ENCODE measurements at regions not wholly inside any gene's neighbourhood (a gene's known extent, or its start where the extent isn't known, plus 50 kb on each side); places are given as distances from the start of the nearest gene placed in this dataset.
"Not testable (repeated sequence)": the region's sequence is repeated elsewhere in the genome, so short reads cannot be mapped to it uniquely, and the experiment has no call there.

GRCh38 chr21:35274090-35274489, 225.0 kb upstream of the RUNX1 start:
- TF ChIP-seq POLR2A (IDR thresholded peaks at IDR 0.05; ENCODE audit: low read depth, low read length) (no peak), TAF1 (IDR thresholded peaks at IDR 0.05; ENCODE audit: borderline replicate concordance, low read depth, low read length) (no peak), POLR2AphosphoS5 (IDR thresholded peaks at IDR 0.05; ENCODE audit: low read depth, low read length) (no peak)
- DNase-seq (ENCODE audit: insufficient read length) (no peak), FAIRE-seq (no peak)

GRCh38 chr21:35273333-35273732, 224.2 kb upstream of the RUNX1 start:
- TF ChIP-seq POLR2A (IDR thresholded peaks at IDR 0.05; ENCODE audit: low read depth, low read length): no peak
- no peak for TF ChIP-seq TAF1 (IDR thresholded peaks at IDR 0.05; ENCODE audit: borderline replicate concordance, low read depth, low read length)
- no peak for TF ChIP-seq POLR2AphosphoS5 (IDR thresholded peaks at IDR 0.05; ENCODE audit: low read depth, low read length)
- no peak for FAIRE-seq
- DNase-seq (ENCODE audit: insufficient read length): no peak

- not testable (repeated sequence) for FAIRE-seq
Measured at GRCh38 chr21:35271344-35272118, 222.4 kb upstream of the RUNX1 start.

GRCh38 chr21:35268817-35269216, 219.7 kb upstream of the RUNX1 start:
- DNase-seq (ENCODE audit: insufficient read length): no peak
- TF ChIP-seq POLR2A (IDR thresholded peaks at IDR 0.05; ENCODE audit: low read depth, low read length) (no peak), POLR2AphosphoS5 (IDR thresholded peaks at IDR 0.05; ENCODE audit: low read depth, low read length) (no peak), TAF1 (IDR thresholded peaks at IDR 0.05; ENCODE audit: borderline replicate concordance, low read depth, low read length) (no peak)
- FAIRE-seq: no peak

More at GRCh38 chr21:35271344-35272118, 222.4 kb upstream of the RUNX1 start:
- not testable (repeated sequence) for DNase-seq (ENCODE audit: insufficient read length)

GRCh38 chr21:35268261-35268660, 219.2 kb upstream of the RUNX1 start:
- TF ChIP-seq POLR2A (IDR thresholded peaks at IDR 0.05; ENCODE audit: low read depth, low read length): no peak
- TF ChIP-seq POLR2AphosphoS5 (IDR thresholded peaks at IDR 0.05; ENCODE audit: low read depth, low read length): no peak
- no peak for TF ChIP-seq TAF1 (IDR thresholded peaks at IDR 0.05; ENCODE audit: borderline replicate concordance, low read depth, low read length)
- no peak for FAIRE-seq
- no peak for DNase-seq (ENCODE audit: insufficient read length)

GRCh38 chr21:35266546-35266945, 217.4 kb upstream of the RUNX1 start:
- no peak for FAIRE-seq
- no peak for DNase-seq (ENCODE audit: insufficient read length)
- no peak for TF ChIP-seq TAF1 (IDR thresholded peaks at IDR 0.05; ENCODE audit: borderline replicate concordance, low read depth, low read length)
- TF ChIP-seq POLR2AphosphoS5 (IDR thresholded peaks at IDR 0.05; ENCODE audit: low read depth, low read length): no peak
- TF ChIP-seq POLR2A (IDR thresholded peaks at IDR 0.05; ENCODE audit: low read depth, low read length): no peak

- TF ChIP-seq TAF1 (IDR thresholded peaks at IDR 0.05; ENCODE audit: borderline replicate concordance, low read depth, low read length) (no peak), POLR2A (IDR thresholded peaks at IDR 0.05; ENCODE audit: low read depth, low read length) (no peak), POLR2AphosphoS5 (IDR thresholded peaks at IDR 0.05; ENCODE audit: low read depth, low read length) (no peak)
- FAIRE-seq: no peak
- no peak for DNase-seq (ENCODE audit: insufficient read length)
Measured at GRCh38 chr21:35265170-35265877, 216.2 kb upstream of the RUNX1 start.

GRCh38 chr21:35259457-35259856, 210.4 kb upstream of the RUNX1 start:
- no peak for DNase-seq (ENCODE audit: insufficient read length)
- no peak for FAIRE-seq
- TF ChIP-seq POLR2AphosphoS5 (IDR thresholded peaks at IDR 0.05; ENCODE audit: low read depth, low read length): no peak
- no peak for TF ChIP-seq POLR2A (IDR thresholded peaks at IDR 0.05; ENCODE audit: low read depth, low read length)
- TF ChIP-seq TAF1 (IDR thresholded peaks at IDR 0.05; ENCODE audit: borderline replicate concordance, low read depth, low read length): no peak

- FAIRE-seq (no peak), DNase-seq (ENCODE audit: insufficient read length) (no peak)
- TF ChIP-seq POLR2AphosphoS5 (IDR thresholded peaks at IDR 0.05; ENCODE audit: low read depth, low read length) (no peak), TAF1 (IDR thresholded peaks at IDR 0.05; ENCODE audit: borderline replicate concordance, low read depth, low read length) (no peak), POLR2A (IDR thresholded peaks at IDR 0.05; ENCODE audit: low read depth, low read length) (no peak)
Measured at GRCh38 chr21:35258521-35258920, 209.4 kb upstream of the RUNX1 start.

- TF ChIP-seq TAF1 (IDR thresholded peaks at IDR 0.05; ENCODE audit: borderline replicate concordance, low read depth, low read length) (no peak), POLR2AphosphoS5 (IDR thresholded peaks at IDR 0.05; ENCODE audit: low read depth, low read length) (no peak), POLR2A (IDR thresholded peaks at IDR 0.05; ENCODE audit: low read depth, low read length) (no peak)
- no peak for DNase-seq (ENCODE audit: insufficient read length)
- FAIRE-seq: no peak
Measured at GRCh38 chr21:35257413-35257812, 208.3 kb upstream of the RUNX1 start.

- no peak for FAIRE-seq
- TF ChIP-seq POLR2AphosphoS5 (IDR thresholded peaks at IDR 0.05; ENCODE audit: low read depth, low read length) (no peak), TAF1 (IDR thresholded peaks at IDR 0.05; ENCODE audit: borderline replicate concordance, low read depth, low read length) (no peak), POLR2A (IDR thresholded peaks at IDR 0.05; ENCODE audit: low read depth, low read length) (no peak)
- DNase-seq (ENCODE audit: insufficient read length): no peak
Measured at GRCh38 chr21:35256468-35256988, 207.4 kb upstream of the RUNX1 start.

GRCh38 chr21:35254765-35255138, 205.7 kb upstream of the RUNX1 start:
- FAIRE-seq (no peak), DNase-seq (ENCODE audit: insufficient read length) (no peak)

More at GRCh38 chr21:35254765-35255138, 205.7 kb upstream of the RUNX1 start:
- TF ChIP-seq POLR2AphosphoS5 (IDR thresholded peaks at IDR 0.05; ENCODE audit: low read depth, low read length) (no peak), POLR2A (IDR thresholded peaks at IDR 0.05; ENCODE audit: low read depth, low read length) (no peak), TAF1 (IDR thresholded peaks at IDR 0.05; ENCODE audit: borderline replicate concordance, low read depth, low read length) (no peak)

Measured in GM12892 (cell line).